ENCODE measurements at regions not wholly inside any gene's neighbourhood (a gene's known extent, or its start where the extent isn't known, plus 50 kb on each side); places are given as distances from the start of the nearest gene placed in this dataset.

DNA sequence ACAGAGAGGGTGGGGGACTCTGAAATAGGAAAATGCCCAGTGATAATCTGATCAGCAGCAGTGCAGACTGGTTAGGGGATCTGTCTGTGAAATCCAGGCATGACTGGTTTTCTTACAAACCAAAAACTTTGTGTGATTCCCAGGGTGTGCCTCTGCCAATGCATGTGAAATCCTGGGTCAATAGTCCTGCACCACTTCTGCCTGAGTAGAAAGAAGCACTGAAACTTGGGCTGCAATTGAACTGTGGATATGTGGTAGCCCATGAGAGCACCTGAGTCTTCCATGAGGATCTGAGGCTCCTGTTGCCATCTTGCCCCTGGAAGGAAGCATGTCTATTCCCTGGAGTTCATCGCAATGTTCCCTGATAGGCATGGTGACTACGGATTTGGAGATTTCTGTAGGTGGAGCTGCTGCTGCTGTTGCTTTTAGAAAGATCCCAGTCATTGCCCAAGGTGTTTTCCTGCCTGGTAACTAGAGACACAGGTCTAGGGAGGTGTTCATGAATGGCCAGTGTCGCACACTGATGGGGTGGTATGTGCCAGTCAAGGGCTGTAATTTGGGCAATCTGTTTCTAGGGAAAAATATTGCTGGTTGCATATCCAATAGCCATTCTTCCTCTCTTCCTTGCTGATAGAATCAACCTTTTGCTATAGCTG, 146.7 kb downstream of the CARTPT start:
- DNase-seq, result no peak

GRCh38 chr5:71872311-71872864, 153.3 kb downstream of the CARTPT start:
- DNase-seq, result no peak

DNA sequence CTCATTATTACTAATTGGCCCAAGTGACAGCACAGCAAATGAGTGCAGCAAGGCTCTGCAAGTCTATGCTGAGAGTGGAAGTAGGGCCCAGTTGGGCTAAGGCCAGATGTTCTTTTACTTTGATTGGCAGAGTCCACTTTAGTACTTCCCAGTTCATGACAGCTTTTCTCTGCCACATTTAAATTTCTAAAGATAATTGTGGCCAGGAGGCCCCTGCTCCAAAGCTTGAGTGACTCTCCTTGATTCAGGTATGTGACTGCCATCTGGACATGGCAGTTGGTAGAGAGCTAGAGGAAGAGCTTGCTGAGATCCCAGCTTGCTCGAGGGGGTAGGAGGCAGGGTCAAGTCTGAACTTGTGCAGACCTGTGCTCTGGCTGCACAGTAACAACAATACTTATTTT, 154.1 kb downstream of the CARTPT start:
- no peak for DNase-seq

GRCh38 chr5:71874521-71874920, 155.4 kb downstream of the CARTPT start:
- DNase-seq, result no peak

DNA sequence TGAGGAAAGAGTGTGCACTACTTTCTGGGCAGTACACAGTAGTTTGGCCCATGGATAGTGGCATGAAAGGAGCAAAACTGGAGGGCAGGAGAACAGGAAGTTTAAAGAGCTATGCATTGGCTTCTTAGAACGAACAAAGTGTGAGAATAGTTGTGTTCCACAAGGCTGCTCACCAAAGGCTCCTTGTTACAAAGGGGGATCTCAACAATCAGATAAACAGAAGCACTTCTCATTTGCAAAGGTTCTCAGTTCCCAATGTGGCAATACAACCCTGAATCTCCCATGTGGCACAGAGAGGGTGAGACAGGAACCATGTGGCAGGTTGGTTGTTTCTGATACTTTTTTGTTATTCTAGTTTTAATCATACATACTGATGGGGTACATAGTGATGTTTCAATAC, 158.4 kb downstream of the CARTPT start:
- no peak for DNase-seq

DNA sequence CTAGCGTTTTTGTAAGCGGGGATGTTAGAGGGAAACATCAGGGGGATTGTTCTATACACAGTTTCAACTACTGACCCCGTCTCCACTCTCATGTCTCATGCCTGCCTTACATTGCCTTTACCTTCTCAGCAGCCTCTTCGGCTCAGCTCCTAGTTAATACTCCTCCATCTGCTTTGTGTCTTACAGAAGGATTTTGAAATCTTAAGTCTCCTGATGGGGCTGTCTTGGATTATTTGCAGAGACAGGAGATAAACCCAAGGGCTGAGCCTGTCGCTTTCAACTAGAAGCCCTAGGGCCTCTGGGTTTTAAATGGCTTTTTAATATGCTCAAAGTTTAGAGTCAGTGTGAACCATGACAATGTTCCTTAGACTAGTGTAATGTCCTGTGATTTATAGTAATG, 161.5 kb downstream of the CARTPT start:
- DNase-seq, result no peak

DNA sequence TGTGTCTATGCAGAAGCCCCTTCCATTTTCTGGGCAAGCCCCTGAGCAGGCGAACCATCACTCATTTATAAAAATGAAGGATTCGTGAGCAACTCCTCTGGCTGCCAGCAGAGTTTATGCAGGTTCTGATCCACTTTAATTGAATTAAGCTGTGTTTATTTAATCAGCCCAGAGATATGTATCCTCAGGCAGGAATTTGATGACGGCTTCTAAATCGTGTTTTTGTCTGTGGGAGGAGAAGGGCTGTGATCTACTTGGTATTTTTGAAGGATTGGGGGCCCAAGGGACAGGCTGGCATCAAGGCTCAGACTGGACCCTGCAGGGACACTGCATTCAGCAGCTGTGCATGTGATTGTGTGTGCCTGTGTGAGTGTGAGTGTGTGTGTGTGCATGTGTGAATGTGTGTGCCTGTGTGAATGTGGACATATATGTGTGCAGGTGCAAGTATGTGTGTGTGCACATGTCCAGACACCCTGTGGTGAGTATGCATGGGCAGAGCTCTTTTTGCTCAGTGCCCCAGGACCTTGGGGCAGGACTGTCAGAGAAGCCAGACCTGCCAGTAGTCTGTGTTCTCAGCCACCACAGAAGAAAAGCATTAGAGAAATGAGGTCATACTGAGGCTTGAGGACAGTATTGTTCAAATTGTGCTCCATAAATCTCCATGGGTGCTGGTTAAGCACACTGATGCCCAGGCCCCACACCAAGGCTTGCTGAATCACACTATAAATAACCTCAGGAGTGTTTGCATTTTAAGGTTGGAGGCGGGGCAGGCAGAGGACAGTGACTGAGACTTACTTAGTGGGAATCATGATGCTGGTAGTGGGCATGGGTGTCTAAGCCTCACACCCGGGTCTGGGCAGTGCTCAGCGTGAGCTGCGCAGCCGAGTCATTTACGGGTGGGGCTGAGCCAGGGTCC, 164.0 kb downstream of the CARTPT start:
- DNase-seq, result peak; percentile 35

- no peak for DNase-seq
These were observed 164.6 kb downstream of the CARTPT start for GRCh38 chr5:71883742-71884103.

- no peak for DNase-seq
These were observed 165.9 kb downstream of the CARTPT start for GRCh38 chr5:71884926-71885325.

DNA sequence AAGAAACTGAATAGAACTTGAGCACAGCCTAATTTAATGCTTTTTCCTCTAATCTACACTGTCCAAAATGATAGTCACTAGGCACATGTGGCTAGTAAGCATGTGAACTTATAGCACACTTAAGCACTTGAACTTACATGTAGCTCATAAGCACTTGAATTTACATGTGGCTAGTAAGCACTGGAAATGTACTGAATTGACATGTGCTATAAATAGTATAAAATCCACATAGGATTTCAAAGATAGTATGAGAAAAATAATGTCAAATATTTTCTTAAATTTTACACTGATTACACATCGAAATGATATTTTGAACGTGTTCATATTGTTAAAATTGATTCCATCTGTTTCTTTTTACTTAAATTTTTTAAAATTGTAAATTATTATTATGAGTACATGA, 167.3 kb downstream of the CARTPT start:
- DNase-seq, result no peak

DNA sequence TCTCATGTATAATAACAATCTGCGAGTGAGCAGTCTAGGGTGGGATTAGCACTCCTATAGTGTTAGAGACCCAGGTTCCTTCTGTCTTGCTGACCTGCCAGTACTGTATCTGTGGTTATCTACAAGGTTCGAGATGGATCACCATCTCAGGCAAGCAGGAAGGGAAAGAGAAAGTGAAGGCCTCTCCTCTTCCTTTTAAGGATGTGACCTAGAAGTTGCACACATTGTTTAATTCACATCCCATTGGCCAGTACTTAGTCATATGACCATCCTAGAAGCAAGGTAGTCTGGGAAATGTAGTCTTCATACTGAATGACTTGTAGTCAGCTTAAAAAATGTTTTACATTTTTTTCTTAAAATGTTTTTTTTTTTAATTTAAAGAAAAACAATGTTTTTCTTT, 168.6 kb downstream of the CARTPT start:
- DNase-seq, result peak; percentile 84

DNA sequence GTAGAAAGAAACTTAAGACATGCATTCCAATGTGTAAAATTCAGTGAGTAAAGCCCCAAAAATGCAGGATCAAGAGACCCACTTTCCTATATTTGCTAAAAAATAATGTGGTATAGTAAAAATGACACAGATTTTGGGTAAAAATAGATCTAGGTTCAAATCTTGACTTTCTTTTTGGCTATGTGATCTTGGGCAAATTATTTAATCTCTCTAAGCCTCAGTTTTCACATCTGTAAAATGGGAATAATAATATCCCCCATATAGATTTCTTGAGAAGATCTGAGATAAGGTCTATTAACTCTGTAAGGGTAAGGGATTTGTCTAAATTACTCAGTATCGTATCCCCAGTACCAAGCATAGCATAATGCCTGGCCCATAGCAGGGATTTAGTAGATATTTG, 172.3 kb downstream of the CARTPT start:
- no peak for DNase-seq

DNA sequence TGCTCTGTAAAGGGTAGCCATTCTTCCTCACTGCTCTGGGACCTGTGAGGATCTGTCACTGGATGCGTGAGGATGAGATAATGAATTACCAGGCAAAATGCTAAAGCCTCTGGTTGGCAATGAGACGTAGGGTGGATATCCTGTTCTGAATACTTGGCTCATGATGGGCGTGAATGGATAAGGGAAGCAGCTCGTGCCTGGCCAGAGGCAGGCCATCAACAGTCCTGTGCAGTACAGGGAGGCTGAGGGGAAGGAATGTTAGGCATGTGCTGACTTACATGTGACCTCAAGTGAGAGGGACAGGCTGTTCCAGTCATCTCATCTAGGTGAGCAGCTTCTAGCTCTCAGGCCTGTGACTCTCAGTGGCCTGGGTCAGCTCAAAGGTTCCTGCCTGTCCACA, 172.8 kb downstream of the CARTPT start:
- no peak for DNase-seq

GRCh38 chr5:71892641-71893365, 173.7 kb downstream of the CARTPT start:
- no peak for DNase-seq

DNA sequence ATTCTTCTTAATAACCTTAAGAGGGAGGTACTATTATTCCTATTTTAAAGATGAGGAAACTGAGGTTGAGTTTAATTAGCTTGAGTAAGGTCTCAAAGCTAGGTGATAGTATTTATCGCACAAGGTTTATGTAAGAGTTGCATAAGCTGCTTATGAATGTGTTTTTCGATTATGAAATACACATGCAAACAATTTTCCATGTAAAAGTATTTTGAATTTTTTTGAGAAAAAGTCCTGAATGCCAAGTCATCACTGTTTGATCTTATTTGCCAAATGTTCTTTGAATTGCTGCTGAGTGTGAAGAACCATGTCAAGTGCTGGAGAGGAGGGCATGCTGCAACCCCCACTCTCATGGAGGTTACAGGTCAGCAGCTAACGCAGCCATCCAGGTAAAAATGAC, 174.4 kb downstream of the CARTPT start:
- DNase-seq, result no peak

DNA sequence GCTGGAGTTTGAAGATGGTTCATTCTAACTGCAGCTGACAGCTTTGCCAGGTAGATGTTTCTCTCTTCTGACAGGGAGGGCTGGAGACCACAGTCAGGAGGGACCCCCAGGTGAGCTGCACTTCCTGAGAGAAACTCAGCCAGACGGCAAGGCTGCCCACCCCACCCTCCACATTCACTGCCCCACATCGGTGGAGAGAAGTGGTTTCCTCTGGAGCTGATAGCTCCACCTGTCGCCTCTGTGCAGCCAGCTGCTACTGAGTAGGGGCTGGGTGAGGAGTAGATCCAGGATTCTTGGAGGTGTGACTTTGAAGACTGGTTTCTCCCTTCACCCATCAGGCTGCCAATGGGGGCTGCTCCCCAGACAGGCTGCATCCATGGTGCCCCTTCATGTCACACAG, 175.0 kb downstream of the CARTPT start:
- DNase-seq, result no peak

DNA sequence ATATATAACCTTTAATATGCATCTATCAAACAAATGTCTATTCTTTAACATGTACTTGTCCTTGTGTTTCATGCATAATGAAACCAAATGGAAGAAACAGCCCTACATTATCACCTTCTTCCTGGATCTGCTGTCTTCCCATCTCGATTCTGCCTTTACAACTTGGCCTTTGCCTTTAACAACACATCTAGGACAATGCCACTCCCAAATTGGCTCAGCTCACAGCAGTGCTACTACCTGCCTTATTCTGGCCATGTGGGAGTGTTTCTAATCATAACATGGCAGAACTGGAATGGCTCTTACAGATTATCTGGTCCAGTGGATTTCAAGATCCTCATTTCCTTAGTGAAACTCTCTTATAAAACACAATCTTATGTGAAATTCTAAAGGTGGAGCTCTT, 176.5 kb downstream of the CARTPT start:
- no peak for DNase-seq

DNA sequence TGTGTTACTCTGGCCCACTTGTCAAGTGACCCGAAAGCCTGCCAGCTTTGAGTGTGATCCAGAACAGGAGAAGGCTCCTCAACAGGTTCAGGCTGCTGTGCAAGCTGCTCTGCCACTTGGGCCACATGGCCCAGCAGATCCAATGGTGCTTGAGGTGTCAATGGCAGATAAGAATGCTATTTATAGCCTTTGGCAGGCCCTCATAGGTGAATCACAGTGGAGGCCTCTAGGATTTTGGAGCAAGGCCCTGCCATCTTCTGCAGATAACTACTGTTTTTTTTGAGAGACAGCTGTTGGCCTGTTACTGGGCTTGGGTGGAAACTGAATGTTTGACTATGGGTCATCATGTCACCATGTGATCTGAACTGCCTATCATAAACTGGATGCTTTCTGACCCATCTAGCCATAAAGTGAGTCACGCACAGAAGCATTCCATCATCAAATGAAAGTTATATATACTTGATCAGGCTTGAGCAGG, 180.8 kb downstream of the CARTPT start:
- DNase-seq, result peak; percentile 37

DNA sequence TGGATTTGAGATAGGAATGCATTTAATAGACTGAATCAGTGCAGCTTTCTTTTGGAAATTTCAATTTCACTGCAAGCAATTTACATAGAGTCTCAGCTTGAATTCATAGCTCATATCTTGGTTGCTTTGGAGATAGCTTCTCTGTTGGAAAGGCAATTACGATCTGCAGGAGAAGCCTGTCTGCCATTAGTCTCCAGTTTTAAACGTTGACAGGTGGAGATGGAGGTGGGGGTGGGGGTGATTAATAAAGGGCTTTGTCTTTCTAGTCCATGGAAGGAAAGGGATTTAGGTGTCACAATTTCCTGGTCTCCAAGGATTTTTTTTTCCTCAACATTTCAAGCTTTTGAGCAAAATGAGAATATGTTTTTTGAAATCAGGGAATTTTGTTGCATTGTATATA, 184.7 kb downstream of the CARTPT start:
- no peak for DNase-seq

GRCh38 chr5:71904852-71905251, 185.8 kb downstream of the CARTPT start:
- no peak for DNase-seq

GRCh38 chr5:71905834-71906711, 187.0 kb downstream of the CARTPT start:
- no peak for DNase-seq

DNA sequence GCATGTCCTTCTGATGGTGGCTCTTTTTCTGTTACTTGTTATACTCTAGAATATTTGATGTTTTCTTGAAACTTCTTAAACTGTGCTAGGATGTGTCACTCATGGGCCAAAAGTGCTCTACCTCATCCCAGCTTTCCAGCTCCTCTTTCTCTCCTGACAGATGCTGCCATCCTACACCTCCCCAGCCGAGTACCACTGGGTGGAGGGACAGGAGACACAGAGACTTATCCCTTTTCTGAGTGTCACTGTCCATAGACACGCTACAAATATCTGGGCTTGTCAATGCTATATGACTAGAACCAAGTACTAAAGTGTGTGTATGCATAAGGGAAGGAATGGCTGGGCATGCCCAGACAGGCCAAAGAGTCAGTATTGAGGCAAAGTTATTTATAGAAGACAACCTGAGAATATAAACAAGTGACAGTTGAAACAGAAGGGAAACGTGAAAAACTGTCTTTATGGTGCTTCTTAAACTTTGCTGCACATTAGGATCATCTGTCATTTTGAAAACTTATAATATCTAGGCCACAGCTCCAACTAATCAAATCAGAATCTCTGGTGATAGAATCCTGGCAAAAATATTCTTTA, 188.0 kb downstream of the CARTPT start:
- DNase-seq, result no peak

Measured in NCI-H2029 (cell line).